Mesendoderm (in vitro differentiated cells): ENCODE measurements at regions not wholly inside any gene's neighbourhood (a gene's known extent, or its start where the extent isn't known, plus 50 kb on each side); places are given as distances from the start of the nearest gene placed in this dataset.
"Not testable (repeated sequence)": the region's sequence is repeated elsewhere in the genome, so short reads cannot be mapped to it uniquely, and the experiment has no call there.

Experiments used
- DNase-seq: peaks from one replicate; pipeline ENCODE4 v3.0.0; 2013
- H2AK5ac ChIP-seq: 2 replicates; pipeline ENCODE4 v1.6.1; 2013; ENCODE audit warnings: low read length, inconsistent platforms
- H2BK120ac ChIP-seq: 2 replicates; pipeline ENCODE4 v1.6.1; 2013; ENCODE audit warnings: low read depth, mild to moderate bottlenecking, low read length, moderate library complexity, mixed read lengths
- H2BK15ac ChIP-seq: replicated peaks from 2 replicates; pipeline ENCODE4 v1.6.1; 2013; ENCODE audit warnings: low read depth, mild to moderate bottlenecking, moderate library complexity
- H2BK5ac ChIP-seq: 2 replicates; pipeline ENCODE4 v1.6.1; 2013; ENCODE audit warnings: low read length, inconsistent platforms
- H3K18ac ChIP-seq: 2 replicates; pipeline ENCODE4 v1.6.1; 2013; ENCODE audit warnings: mild to moderate bottlenecking, low read length, mixed read lengths
- H3K23ac ChIP-seq: one replicate; pipeline ENCODE4 v1.6.1; 2013; ENCODE audit warnings: low read length
- H3K27ac ChIP-seq: 2 replicates; pipeline ENCODE4 v1.5.1; 2013; ENCODE audit warnings: low read depth, mild to moderate bottlenecking, inconsistent platforms, low read length, moderate library complexity
- H3K27me3 ChIP-seq: 2 replicates; pipeline ENCODE4 v1.6.1; 2013; ENCODE audit warnings: low read length, control low read depth, mild to moderate bottlenecking, inconsistent platforms; ENCODE audit not compliant: insufficient read depth, poor library complexity
- H3K36me3 ChIP-seq: 2 replicates; pipeline ENCODE4 v1.6.1; 2013; ENCODE audit warnings: low read length, inconsistent platforms; ENCODE audit not compliant: control insufficient read depth, insufficient read depth
- H3K4ac ChIP-seq: one replicate; pipeline ENCODE4 v1.6.1; 2013; ENCODE audit warnings: low read depth, mild to moderate bottlenecking, low read length, moderate library complexity
- H3K4me1 ChIP-seq: 2 replicates; pipeline ENCODE4 v1.6.1; 2013; ENCODE audit warnings: low read depth, low read length, inconsistent platforms; ENCODE audit not compliant: control insufficient read depth
- H3K4me2 ChIP-seq: 2 replicates; pipeline ENCODE4 v1.6.1; 2013; ENCODE audit warnings: low read length
- H3K4me3 ChIP-seq: 2 replicates; pipeline ENCODE4 v1.5.1; 2013; ENCODE audit warnings: mild to moderate bottlenecking, low read length
- H3K56ac ChIP-seq: one replicate; pipeline ENCODE4 v1.6.1; 2013; ENCODE audit warnings: low read length
- H3K79me1 ChIP-seq: 2 replicates; pipeline ENCODE4 v1.6.1; 2013; ENCODE audit warnings: low read length, inconsistent platforms
- H3K79me2 ChIP-seq: 2 replicates; pipeline ENCODE4 v1.6.1; 2013; ENCODE audit warnings: mild to moderate bottlenecking, low read length; ENCODE audit not compliant: control insufficient read depth, insufficient read depth
- H3K9ac ChIP-seq: 2 replicates; pipeline ENCODE4 v1.6.1; 2013; ENCODE audit warnings: low read length, inconsistent platforms
- H4K5ac ChIP-seq: one replicate; pipeline ENCODE4 v1.6.1; 2013; ENCODE audit warnings: low read length
- H4K8ac ChIP-seq: one replicate; pipeline ENCODE4 v1.6.1; 2013; ENCODE audit warnings: low read depth, mild to moderate bottlenecking, control low read depth, low read length, moderate library complexity
- whole genome bisulfite sequencing: extraction: QIAGEN DNeasy Blood & Tissue Kit; methylation state at CpG from one replicate; pipeline ENCODE4 v1.1.7; 2013; ENCODE audit warnings: low lambda C conversion rate, missing lambda C conversion rate; ENCODE audit not compliant: insufficient coverage; ENCODE audit errors: extremely low coverage; 5-methylcytosine and 5-hydroxymethylcytosine counted together

DNA sequence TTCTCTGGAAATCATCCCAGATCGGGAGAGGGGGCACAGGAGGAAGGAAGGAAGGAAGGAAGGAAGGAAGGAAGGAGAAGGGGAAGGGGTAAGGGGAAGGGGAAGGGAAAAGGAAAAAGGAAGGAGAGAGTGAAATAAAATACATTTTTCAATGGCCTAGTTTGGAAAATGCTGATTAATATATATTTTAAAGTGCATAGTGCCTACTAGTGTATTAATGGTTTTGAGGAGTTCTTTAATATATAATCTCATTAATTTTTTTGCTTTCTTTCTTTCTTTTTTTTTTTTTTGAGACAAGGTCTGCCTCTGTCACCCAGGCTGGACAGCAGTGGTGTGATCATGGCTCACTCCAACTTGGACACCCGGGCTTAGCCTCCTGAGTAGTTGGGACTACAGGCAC is 107.8 kb upstream of the FOLH1 start:
- H3K27me3 ChIP-seq = no peaks in the 10 kb centered on the region
- H4K5ac ChIP-seq = no peak overlapping the region
- H3K18ac ChIP-seq = no peak overlapping the region
- no peak overlapping the region for H3K9ac ChIP-seq
- no peak overlapping the region for H2BK5ac ChIP-seq
- H3K23ac ChIP-seq = no peak overlapping the region
- no peak overlapping the region for H3K56ac ChIP-seq
- H3K4me3 ChIP-seq = no peak overlapping the region
- H3K36me3 ChIP-seq = no peaks in the 10 kb centered on the region
- H3K79me1 ChIP-seq = no peaks in the 10 kb centered on the region
- H2BK15ac ChIP-seq = no peak overlapping the region
- no peak for DNase-seq
- H3K79me2 ChIP-seq = no peaks in the 10 kb centered on the region
- H3K4me1 ChIP-seq = no peaks in the 10 kb centered on the region
- no peak overlapping the region for H3K27ac ChIP-seq
- no peak overlapping the region for H3K4me2 ChIP-seq
- no peak overlapping the region for H2BK120ac ChIP-seq
- H2AK5ac ChIP-seq = no peak overlapping the region
- H4K8ac ChIP-seq = no peak overlapping the region
- no peak overlapping the region for H3K4ac ChIP-seq
- WGBS = no CpG with 5 or more reads among the region's 2 CpGs

DNA sequence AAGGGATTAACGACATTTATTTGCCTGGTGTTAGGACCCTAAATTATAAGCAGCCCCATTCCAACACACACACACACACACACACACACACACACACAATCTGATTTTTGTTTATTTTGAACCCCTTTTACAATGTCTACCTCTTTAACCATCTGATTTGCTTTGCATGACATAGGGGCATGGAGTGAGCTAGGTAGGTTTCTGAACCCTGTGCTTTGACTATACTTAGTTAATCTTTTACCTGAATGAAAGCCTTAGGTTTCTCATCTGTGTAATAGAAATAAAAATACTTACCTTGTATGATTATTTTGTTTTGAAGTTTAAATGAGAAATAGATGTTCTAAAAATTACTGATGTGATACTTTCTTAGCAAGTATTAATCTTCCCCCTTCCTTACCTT is 94.7 kb upstream of the FOLH1 start:
- Histone ChIP-seq H3K18ac (no peak overlapping the region), H2BK15ac (no peak overlapping the region), H3K56ac (no peak overlapping the region), H3K4me3 (no peak overlapping the region), H4K8ac (no peak overlapping the region), H3K36me3 (no peaks in the 10 kb centered on the region), H2BK120ac (no peak overlapping the region), H3K4me1 (no peaks in the 10 kb centered on the region), H3K27me3 (no peaks in the 10 kb centered on the region), H3K4me2 (no peak overlapping the region), H2BK5ac (no peak overlapping the region), H3K23ac (no peak overlapping the region), H3K79me1 (no peaks in the 10 kb centered on the region), H4K5ac (no peak overlapping the region), H3K79me2 (no peaks in the 10 kb centered on the region), H3K4ac (no peak overlapping the region), H2AK5ac (no peak overlapping the region), H3K9ac (no peak overlapping the region), H3K27ac (no peak overlapping the region)
- WGBS = no CpG with 5 or more reads among the region's 1 CpG
- DNase-seq = no peak

DNA sequence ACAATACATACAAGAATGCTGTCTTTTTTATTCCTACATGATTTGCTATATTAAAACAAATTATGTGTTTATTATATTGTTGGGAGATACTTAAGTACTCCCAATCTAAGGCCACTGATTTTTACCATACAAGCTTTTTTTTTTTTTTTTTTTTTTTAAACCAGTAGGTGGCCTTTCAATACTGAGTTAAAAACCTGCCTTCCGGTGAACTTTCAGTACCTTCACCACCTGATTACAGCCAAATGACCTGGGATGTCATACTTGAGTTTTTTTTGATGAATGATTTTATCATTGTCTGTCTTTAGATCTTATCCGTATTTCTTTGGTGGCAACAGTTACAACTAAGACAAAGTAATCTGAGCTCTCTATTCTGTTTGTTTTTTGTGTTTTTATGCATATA is 94.0 kb upstream of the FOLH1 start:
- H2BK5ac ChIP-seq = no peak overlapping the region
- no peak overlapping the region for H3K9ac ChIP-seq
- H3K27ac ChIP-seq = no peak overlapping the region
- no peaks in the 10 kb centered on the region for H3K79me2 ChIP-seq
- DNase-seq = peak; percentile 41
- WGBS = no CpG with 5 or more reads among the region's 2 CpGs
- no peak overlapping the region for H4K5ac ChIP-seq
- no peak overlapping the region for H3K4me3 ChIP-seq
- no peak overlapping the region for H3K4me2 ChIP-seq
- no peak overlapping the region for H2BK15ac ChIP-seq
- no peak overlapping the region for H3K23ac ChIP-seq
- H3K4ac ChIP-seq = no peak overlapping the region
- no peaks in the 10 kb centered on the region for H3K36me3 ChIP-seq
- H3K56ac ChIP-seq = no peak overlapping the region
- no peaks in the 10 kb centered on the region for H3K79me1 ChIP-seq
- no peaks in the 10 kb centered on the region for H3K27me3 ChIP-seq
- no peak overlapping the region for H2AK5ac ChIP-seq
- H3K18ac ChIP-seq = no peak overlapping the region
- H3K4me1 ChIP-seq = no peaks in the 10 kb centered on the region
- H2BK120ac ChIP-seq = no peak overlapping the region
- H4K8ac ChIP-seq = no peak overlapping the region

DNA sequence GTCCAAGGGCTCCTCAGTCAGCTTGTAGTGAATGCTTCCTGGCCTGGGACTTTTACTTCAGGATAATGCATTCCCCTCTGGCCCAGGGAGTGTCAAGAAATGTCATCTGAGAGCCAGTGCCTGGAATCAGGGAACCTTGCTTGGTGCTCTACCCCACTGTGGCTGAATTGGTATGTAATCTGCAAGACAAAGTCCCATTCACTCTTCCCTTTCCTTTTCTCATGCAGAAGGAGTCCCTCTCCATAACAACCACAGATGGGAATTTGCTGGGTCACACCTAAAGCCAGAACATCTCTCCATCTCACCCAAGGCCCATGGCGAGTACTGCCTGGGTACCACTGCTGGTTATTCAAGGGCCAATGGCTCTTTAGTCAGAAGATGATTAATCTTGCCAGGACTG is 89.6 kb upstream of the FOLH1 start:
- not testable (repeated sequence) for H3K27ac ChIP-seq, H4K8ac ChIP-seq, H4K5ac ChIP-seq, H2BK5ac ChIP-seq, H3K9ac ChIP-seq, H3K56ac ChIP-seq, H3K36me3 ChIP-seq, H3K4ac ChIP-seq, H3K79me2 ChIP-seq, H3K23ac ChIP-seq, H2BK15ac ChIP-seq, H3K27me3 ChIP-seq, H3K18ac ChIP-seq, H2AK5ac ChIP-seq, H3K79me1 ChIP-seq, H3K4me1 ChIP-seq, H2BK120ac ChIP-seq, H3K4me2 ChIP-seq, H3K4me3 ChIP-seq
- DNase-seq = peak; percentile 36
- no CpG with 5 or more reads among the region's 1 CpG for WGBS

DNA sequence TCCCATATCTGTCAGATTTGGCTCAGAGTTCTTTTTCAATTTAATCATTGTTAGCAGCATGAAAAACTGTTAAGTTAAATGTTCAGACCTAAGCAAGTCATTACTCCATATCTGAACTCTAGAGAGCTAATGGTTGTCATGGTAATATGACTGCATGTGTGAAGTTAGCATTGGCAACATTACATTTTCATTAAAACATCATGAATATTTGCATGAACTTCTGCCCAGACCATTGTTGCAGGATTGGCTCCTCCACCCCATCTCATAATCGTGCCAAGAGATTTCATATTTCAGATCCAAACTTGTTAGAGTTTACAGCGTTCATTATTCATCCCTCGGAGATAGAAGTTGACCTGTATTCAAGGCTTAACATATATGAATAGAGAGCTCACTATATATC is 75.5 kb upstream of the FOLH1 start:
- H3K4me2 ChIP-seq, H3K79me2 ChIP-seq, H3K36me3 ChIP-seq, H2BK5ac ChIP-seq, H2AK5ac ChIP-seq, H2BK15ac ChIP-seq, H3K4me1 ChIP-seq, H4K5ac ChIP-seq, H3K9ac ChIP-seq, H4K8ac ChIP-seq, H3K56ac ChIP-seq, H3K4me3 ChIP-seq, H3K4ac ChIP-seq, H3K23ac ChIP-seq, DNase-seq, H3K18ac ChIP-seq, H3K27me3 ChIP-seq, H3K79me1 ChIP-seq, H3K27ac ChIP-seq, H2BK120ac ChIP-seq: not testable (repeated sequence)
- WGBS = no CpG with 5 or more reads among the region's 3 CpGs

DNA sequence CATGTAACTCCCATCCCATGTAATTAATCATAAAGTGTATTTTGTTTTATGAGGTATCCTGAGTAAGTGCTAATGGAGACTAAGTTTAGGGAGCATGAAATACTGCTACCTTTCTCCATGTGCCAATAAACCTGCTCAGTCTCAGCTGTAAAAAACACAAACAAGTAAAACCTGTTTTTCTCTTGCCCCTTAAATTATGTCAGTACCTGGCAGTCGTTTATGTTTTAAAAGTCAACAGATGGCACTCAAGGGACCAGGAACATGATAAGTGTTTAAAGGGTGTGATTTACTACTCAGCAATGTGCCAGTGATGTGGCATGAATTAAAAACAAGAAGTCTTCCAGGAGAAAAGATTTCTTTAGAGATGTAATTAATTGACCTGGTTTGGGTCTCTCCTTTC is 74.9 kb upstream of the FOLH1 start:
- WGBS = no CpG with 5 or more reads among the region's 1 CpG
- H3K23ac ChIP-seq, H3K79me1 ChIP-seq, H3K4me2 ChIP-seq, H2BK15ac ChIP-seq, H3K79me2 ChIP-seq, H3K9ac ChIP-seq, H3K18ac ChIP-seq, DNase-seq, H4K8ac ChIP-seq, H3K4ac ChIP-seq, H3K56ac ChIP-seq, H3K27me3 ChIP-seq, H3K4me1 ChIP-seq, H2BK5ac ChIP-seq, H2AK5ac ChIP-seq, H2BK120ac ChIP-seq, H3K36me3 ChIP-seq, H3K4me3 ChIP-seq, H3K27ac ChIP-seq, H4K5ac ChIP-seq: not testable (repeated sequence)
